ENCODE measurements at regions not wholly inside any gene's neighbourhood (a gene's known extent, or its start where the extent isn't known, plus 50 kb on each side); places are given as distances from the start of the nearest gene placed in this dataset.

GRCh38 chr10:85008488-85009184, 680.2 kb downstream of the CCSER2 start:
- TF ChIP-seq, protein P1, sequence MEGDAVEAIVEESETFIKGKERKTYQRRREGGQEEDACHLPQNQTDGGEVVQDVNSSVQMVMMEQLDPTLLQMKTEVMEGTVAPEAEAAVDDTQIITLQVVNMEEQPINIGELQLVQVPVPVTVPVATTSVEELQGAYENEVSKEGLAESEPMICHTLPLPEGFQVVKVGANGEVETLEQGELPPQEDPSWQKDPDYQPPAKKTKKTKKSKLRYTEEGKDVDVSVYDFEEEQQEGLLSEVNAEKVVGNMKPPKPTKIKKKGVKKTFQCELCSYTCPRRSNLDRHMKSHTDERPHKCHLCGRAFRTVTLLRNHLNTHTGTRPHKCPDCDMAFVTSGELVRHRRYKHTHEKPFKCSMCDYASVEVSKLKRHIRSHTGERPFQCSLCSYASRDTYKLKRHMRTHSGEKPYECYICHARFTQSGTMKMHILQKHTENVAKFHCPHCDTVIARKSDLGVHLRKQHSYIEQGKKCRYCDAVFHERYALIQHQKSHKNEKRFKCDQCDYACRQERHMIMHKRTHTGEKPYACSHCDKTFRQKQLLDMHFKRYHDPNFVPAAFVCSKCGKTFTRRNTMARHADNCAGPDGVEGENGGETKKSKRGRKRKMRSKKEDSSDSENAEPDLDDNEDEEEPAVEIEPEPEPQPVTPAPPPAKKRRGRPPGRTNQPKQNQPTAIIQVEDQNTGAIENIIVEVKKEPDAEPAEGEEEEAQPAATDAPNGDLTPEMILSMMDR (IDR thresholded peaks at IDR 0.05): no peak
- TF ChIP-seq POLR2A (IDR thresholded peaks at IDR 0.05): no peak

Data from lower leg skin (tissue), 3 donors.